ENCODE measurements at regions not wholly inside any gene's neighbourhood (a gene's known extent, or its start where the extent isn't known, plus 50 kb on each side); places are given as distances from the start of the nearest gene placed in this dataset.
"Not testable (repeated sequence)": the region's sequence is repeated elsewhere in the genome, so short reads cannot be mapped to it uniquely, and the experiment has no call there.

GRCh38 chr7:148472406-148472805 lies 118.2 kb upstream of the C7orf33 start:
- no peak for DNase-seq

GRCh38 chr7:148473703-148474480 lies 116.7 kb upstream of the C7orf33 start:
- no peak for DNase-seq

- DNase-seq = no peak
These were observed 116.0 kb upstream of the C7orf33 start for GRCh38 chr7:148474481-148475025.

GRCh38 chr7:148478551-148478950 lies 112.0 kb upstream of the C7orf33 start:
- DNase-seq = no peak

- DNase-seq = no peak
These were observed 110.0 kb upstream of the C7orf33 start for GRCh38 chr7:148480479-148481146.

GRCh38 chr7:148481147-148481526 lies 109.4 kb upstream of the C7orf33 start:
- DNase-seq = no peak

- DNase-seq = no peak
These were observed 108.5 kb upstream of the C7orf33 start for GRCh38 chr7:148481971-148482626.

- no peak for DNase-seq
These were observed 106.9 kb upstream of the C7orf33 start for GRCh38 chr7:148483515-148484308.

GRCh38 chr7:148484486-148484885 lies 106.1 kb upstream of the C7orf33 start:
- DNase-seq = no peak

GRCh38 chr7:148485618-148486017 lies 104.9 kb upstream of the C7orf33 start:
- no peak for DNase-seq

GRCh38 chr7:148486937-148487336 lies 103.6 kb upstream of the C7orf33 start:
- no peak for DNase-seq

- no peak for DNase-seq
These were observed 102.7 kb upstream of the C7orf33 start for GRCh38 chr7:148487912-148488311.

- no peak for DNase-seq
These were observed 100.9 kb upstream of the C7orf33 start for GRCh38 chr7:148489678-148490077.

- DNase-seq = no peak
These were observed 98.3 kb upstream of the C7orf33 start for GRCh38 chr7:148492157-148492860.

GRCh38 chr7:148495605-148496004 lies 95.0 kb upstream of the C7orf33 start:
- no peak for DNase-seq

GRCh38 chr7:148500978-148501377 lies 89.6 kb upstream of the C7orf33 start:
- DNase-seq = no peak

- no peak for DNase-seq
These were observed 86.6 kb upstream of the C7orf33 start for GRCh38 chr7:148503900-148504487.

- DNase-seq = no peak
These were observed 84.8 kb upstream of the C7orf33 start for GRCh38 chr7:148505645-148506375.

GRCh38 chr7:148507064-148507573 lies 83.4 kb upstream of the C7orf33 start:
- DNase-seq = not testable (repeated sequence)

GRCh38 chr7:148507787-148508186 lies 82.8 kb upstream of the C7orf33 start:
- no peak for DNase-seq

- no peak for DNase-seq
These were observed 76.3 kb upstream of the C7orf33 start for GRCh38 chr7:148514236-148514635.
